ENCODE measurements at regions not wholly inside any gene's neighbourhood (a gene's known extent, or its start where the extent isn't known, plus 50 kb on each side); places are given as distances from the start of the nearest gene placed in this dataset.

DNA sequence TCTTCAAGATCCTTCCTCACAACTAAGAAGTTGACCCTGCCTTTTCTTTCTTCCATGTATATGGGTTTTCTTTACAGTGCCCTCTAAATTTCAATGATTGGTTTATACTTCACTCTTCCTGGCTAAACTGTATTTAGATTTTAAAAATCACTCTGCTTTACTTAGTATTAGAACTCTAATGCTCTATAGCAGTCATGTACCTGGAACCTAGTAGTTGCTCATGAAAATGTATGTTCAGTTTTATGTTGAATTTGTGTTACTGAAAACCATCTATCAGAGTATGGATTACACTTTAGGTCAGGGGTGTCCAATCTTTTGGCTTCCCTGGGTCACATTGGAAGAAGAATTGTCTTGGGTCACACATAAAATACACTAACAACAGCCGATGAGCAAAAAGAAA, 1024.3 kb downstream of the NR2F1-AS1 start:
- no peak overlapping the region for H3K4me2 ChIP-seq (ENCODE audit: low read length)
- H3K9me2 ChIP-seq (ENCODE audit: insufficient read depth, low read length) = no peaks in the 10 kb centered on the region
- no peak overlapping the region for H3K27ac ChIP-seq (ENCODE audit: low read length)
- no peaks in the 10 kb centered on the region for H3K9me3 ChIP-seq (ENCODE audit: low read length)
- no peak overlapping the region for H3K4me3 ChIP-seq (ENCODE audit: low read length)
- no peaks in the 10 kb centered on the region for H3K36me3 ChIP-seq (ENCODE audit: insufficient read depth, low read length)
- H3K79me2 ChIP-seq (replicated peaks; ENCODE audit: insufficient read depth, low read length) = no peaks in the 10 kb centered on the region
- H3K9ac ChIP-seq (ENCODE audit: low read length) = no peak overlapping the region
- H3K27me3 ChIP-seq (ENCODE audit: insufficient read depth, low read depth, low read length) = peaks cover 47% of the 10 kb centered on the region
- no peak overlapping the region for H2AFZ ChIP-seq (ENCODE audit: low read depth, low read length)
- no peak for TF ChIP-seq MXI1 (conservative IDR thresholded peaks at IDR 0.05; ENCODE audit: poor library complexity, severe bottlenecking)
- no peak for TF ChIP-seq EP300 (conservative IDR thresholded peaks at IDR 0.05; ENCODE audit: poor library complexity, severe bottlenecking)
- no peak for TF ChIP-seq RAD21 (conservative IDR thresholded peaks at IDR 0.05)
- no peak for TF ChIP-seq TAF1 (IDR thresholded peaks at IDR 0.05; ENCODE audit: low read depth)
- no peak for TF ChIP-seq POLR2AphosphoS5 (IDR thresholded peaks at IDR 0.05)
- TF ChIP-seq EZH2 (IDR thresholded peaks at IDR 0.05; ENCODE audit: borderline replicate concordance, insufficient read depth, low read length, poor library complexity, severe bottlenecking) = no peak
- no peak for TF ChIP-seq SMC3 (conservative IDR thresholded peaks at IDR 0.05; ENCODE audit: poor library complexity)
- TF ChIP-seq, protein P1, sequence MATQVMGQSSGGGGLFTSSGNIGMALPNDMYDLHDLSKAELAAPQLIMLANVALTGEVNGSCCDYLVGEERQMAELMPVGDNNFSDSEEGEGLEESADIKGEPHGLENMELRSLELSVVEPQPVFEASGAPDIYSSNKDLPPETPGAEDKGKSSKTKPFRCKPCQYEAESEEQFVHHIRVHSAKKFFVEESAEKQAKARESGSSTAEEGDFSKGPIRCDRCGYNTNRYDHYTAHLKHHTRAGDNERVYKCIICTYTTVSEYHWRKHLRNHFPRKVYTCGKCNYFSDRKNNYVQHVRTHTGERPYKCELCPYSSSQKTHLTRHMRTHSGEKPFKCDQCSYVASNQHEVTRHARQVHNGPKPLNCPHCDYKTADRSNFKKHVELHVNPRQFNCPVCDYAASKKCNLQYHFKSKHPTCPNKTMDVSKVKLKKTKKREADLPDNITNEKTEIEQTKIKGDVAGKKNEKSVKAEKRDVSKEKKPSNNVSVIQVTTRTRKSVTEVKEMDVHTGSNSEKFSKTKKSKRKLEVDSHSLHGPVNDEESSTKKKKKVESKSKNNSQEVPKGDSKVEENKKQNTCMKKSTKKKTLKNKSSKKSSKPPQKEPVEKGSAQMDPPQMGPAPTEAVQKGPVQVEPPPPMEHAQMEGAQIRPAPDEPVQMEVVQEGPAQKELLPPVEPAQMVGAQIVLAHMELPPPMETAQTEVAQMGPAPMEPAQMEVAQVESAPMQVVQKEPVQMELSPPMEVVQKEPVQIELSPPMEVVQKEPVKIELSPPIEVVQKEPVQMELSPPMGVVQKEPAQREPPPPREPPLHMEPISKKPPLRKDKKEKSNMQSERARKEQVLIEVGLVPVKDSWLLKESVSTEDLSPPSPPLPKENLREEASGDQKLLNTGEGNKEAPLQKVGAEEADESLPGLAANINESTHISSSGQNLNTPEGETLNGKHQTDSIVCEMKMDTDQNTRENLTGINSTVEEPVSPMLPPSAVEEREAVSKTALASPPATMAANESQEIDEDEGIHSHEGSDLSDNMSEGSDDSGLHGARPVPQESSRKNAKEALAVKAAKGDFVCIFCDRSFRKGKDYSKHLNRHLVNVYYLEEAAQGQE (IDR thresholded peaks at IDR 0.05; ENCODE audit: borderline replicate concordance) = no peak
- TF ChIP-seq, protein P2, sequence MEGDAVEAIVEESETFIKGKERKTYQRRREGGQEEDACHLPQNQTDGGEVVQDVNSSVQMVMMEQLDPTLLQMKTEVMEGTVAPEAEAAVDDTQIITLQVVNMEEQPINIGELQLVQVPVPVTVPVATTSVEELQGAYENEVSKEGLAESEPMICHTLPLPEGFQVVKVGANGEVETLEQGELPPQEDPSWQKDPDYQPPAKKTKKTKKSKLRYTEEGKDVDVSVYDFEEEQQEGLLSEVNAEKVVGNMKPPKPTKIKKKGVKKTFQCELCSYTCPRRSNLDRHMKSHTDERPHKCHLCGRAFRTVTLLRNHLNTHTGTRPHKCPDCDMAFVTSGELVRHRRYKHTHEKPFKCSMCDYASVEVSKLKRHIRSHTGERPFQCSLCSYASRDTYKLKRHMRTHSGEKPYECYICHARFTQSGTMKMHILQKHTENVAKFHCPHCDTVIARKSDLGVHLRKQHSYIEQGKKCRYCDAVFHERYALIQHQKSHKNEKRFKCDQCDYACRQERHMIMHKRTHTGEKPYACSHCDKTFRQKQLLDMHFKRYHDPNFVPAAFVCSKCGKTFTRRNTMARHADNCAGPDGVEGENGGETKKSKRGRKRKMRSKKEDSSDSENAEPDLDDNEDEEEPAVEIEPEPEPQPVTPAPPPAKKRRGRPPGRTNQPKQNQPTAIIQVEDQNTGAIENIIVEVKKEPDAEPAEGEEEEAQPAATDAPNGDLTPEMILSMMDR (IDR thresholded peaks at IDR 0.05; ENCODE audit: poor library complexity, severe bottlenecking) = no peak
- no peaks in the 10 kb centered on the region for H4K20me1 ChIP-seq (ENCODE audit: insufficient read depth)
- H3F3A ChIP-seq (ENCODE audit: insufficient read depth, low read length, poor library complexity, severe bottlenecking) = peaks cover 11% of the 10 kb centered on the region

DNA sequence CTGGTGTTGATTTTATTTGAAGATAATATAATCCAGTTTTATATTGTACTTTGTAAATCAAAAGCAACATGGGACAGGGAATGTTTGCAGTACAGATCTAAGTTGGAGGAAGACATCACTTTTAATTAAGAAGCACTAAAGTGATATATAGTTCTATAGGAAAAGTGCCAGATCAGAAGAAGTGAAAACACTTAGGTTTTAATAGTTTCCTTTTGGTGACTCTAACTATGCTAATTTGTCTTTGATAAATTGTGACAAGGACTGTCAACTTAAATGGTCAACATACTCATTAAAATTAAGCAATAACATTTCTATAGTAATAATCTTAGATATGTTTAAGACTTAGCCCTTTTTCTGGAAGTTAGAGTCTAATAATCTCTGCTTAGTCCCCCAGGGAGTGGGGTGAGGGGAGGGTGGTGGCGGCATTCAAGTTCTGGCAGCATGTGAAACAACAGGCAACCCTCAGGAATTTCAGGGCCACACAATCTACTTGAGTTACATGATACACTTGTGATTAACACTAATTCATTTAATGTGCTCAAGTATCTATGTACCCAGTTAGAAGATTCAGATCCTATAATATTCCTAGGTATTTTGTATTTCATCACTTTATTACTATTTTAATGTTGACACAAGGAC, 1026.5 kb downstream of the NR2F1-AS1 start:
- no peak overlapping the region for H3K4me2 ChIP-seq (ENCODE audit: low read length)
- no peaks in the 10 kb centered on the region for H3K9me3 ChIP-seq (ENCODE audit: low read length)
- H3K4me3 ChIP-seq (ENCODE audit: low read length) = no peak overlapping the region
- no peaks in the 10 kb centered on the region for H3K36me3 ChIP-seq (ENCODE audit: insufficient read depth, low read length)
- peaks cover 36% of the 10 kb centered on the region for H3K27me3 ChIP-seq (ENCODE audit: insufficient read depth, low read depth, low read length)
- no peak overlapping the region for H2AFZ ChIP-seq (ENCODE audit: low read depth, low read length)
- H4K20me1 ChIP-seq (ENCODE audit: insufficient read depth) = no peaks in the 10 kb centered on the region
- H3K9ac ChIP-seq (ENCODE audit: low read length) = no peak overlapping the region
- no peaks in the 10 kb centered on the region for H3F3A ChIP-seq (ENCODE audit: insufficient read depth, low read length, poor library complexity, severe bottlenecking)
- H3K27ac ChIP-seq (ENCODE audit: low read length) = no peak overlapping the region
- H3K9me2 ChIP-seq (ENCODE audit: insufficient read depth, low read length) = no peaks in the 10 kb centered on the region
- no peaks in the 10 kb centered on the region for H3K79me2 ChIP-seq (replicated peaks; ENCODE audit: insufficient read depth, low read length)
- TF ChIP-seq MXI1 (conservative IDR thresholded peaks at IDR 0.05; ENCODE audit: poor library complexity, severe bottlenecking) = no peak
- TF ChIP-seq, protein P1 (IDR thresholded peaks at IDR 0.05; ENCODE audit: borderline replicate concordance) = no peak
- no peak for TF ChIP-seq TAF1 (IDR thresholded peaks at IDR 0.05; ENCODE audit: low read depth)
- TF ChIP-seq, protein P2 (IDR thresholded peaks at IDR 0.05; ENCODE audit: poor library complexity, severe bottlenecking) = no peak
- no peak for TF ChIP-seq EZH2 (IDR thresholded peaks at IDR 0.05; ENCODE audit: borderline replicate concordance, insufficient read depth, low read length, poor library complexity, severe bottlenecking)
- no peak for TF ChIP-seq EP300 (conservative IDR thresholded peaks at IDR 0.05; ENCODE audit: poor library complexity, severe bottlenecking)
- TF ChIP-seq POLR2AphosphoS5 (IDR thresholded peaks at IDR 0.05) = no peak
- TF ChIP-seq SMC3 (conservative IDR thresholded peaks at IDR 0.05; ENCODE audit: poor library complexity) = no peak
- no peak for TF ChIP-seq RAD21 (conservative IDR thresholded peaks at IDR 0.05)
